ENCODE measurements at regions not wholly inside any gene's neighbourhood (a gene's known extent, or its start where the extent isn't known, plus 50 kb on each side); places are given as distances from the start of the nearest gene placed in this dataset.
"Not testable (repeated sequence)": the region's sequence is repeated elsewhere in the genome, so short reads cannot be mapped to it uniquely, and the experiment has no call there.

DNA sequence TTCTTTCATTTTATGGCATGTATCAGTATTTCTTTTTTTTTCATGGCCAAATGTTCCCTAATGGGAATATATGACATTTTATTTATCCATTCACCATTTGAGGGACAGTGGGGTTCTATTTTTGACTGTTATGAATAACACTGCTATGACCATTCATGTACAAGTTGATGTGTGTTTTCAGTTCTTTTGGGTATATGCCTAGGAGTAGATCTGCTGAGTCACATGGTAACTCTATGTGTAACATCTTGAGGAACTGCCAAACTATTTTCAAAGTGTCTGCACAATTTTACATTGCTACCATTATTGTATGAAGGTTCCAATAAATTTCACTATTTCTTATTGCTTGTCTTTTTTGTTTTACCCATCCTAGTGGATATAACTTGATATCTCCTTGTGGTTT is 223.0 kb downstream of the TANC2 start:
- DNase-seq: no peak

DNA sequence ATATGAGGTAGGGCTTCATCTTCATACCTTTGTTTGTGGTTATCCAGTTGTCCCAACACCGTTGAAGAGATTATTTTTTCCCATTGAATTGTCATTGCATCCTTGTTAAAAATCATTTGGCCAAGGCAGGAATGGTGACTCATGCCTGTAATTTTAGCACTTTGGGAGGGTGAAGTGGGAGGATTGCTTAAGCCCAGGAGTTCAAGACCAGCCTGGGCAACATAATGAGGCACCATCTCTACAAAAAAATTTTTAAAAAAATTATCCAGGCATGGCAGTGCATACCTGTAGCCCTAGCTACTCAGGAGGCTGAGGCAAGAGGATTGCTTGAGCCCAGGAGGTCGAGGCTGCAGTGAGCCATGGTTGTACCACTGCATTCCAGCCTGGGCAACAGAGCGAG is 223.9 kb downstream of the TANC2 start:
- no peak for DNase-seq

DNA sequence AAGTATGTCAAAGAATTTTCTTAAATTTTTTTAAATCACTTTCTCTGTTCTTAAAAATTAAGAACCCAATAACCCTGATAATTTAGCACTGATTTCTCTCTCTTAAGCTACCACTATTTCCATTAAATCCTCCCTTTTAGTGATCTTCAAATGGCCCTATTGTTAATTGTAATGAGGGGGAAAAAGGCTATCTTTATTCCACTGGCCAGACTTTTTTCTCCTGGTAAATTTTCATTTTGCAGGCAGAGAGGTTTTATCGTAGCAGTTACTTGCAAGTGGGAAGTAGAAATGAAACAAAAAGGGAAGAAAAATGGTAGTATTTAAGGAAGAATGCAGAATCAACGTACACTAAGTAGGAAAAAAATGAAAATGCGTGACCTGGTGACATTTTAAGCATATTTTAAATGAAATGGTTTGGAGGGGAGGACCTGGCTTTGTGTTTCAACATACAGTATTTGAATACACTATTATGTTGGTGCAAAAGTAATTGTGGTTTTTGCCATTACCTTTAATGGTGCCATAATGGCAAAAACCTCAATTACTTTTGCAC is 224.9 kb downstream of the TANC2 start:
- no peak for DNase-seq

DNA sequence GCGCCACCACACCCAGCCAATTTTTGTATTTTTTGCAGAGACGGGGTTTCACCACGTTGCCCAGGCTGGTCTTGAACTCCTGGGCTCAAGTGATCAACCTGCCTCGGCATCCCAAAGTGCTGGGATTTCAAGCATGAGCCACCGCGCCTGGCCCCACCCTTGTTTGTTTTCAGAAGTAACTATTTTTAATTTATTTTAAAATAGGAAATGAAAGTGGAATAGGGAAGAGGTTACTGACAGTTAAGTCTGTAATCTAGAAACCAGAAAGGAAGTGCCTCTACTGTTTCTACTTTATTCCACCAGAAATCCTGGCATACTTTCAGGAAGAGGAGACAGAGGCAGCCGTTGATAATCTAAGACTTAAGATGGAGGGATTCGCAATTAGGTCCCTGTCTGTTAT is 225.6 kb downstream of the TANC2 start:
- no peak for DNase-seq

DNA sequence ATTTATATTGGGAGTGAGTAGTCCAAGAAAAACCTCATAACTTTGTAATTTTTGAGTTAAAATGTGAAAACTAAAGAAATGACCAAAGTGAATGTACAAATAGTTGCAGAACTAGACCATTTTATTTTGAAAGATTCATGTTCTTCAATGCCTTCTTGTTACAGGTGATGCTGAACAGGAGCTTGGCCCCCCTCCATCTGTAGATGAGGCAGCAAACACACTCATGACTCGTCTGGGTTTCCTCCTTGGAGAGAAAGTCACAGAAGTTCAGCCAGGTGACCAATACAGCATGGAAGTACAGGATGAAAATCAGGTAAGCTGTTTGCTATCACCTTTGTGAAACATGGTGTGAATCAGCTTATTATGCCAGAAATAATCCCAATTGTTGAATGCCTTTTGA is 227.8 kb downstream of the TANC2 start:
- DNase-seq: no peak

DNA sequence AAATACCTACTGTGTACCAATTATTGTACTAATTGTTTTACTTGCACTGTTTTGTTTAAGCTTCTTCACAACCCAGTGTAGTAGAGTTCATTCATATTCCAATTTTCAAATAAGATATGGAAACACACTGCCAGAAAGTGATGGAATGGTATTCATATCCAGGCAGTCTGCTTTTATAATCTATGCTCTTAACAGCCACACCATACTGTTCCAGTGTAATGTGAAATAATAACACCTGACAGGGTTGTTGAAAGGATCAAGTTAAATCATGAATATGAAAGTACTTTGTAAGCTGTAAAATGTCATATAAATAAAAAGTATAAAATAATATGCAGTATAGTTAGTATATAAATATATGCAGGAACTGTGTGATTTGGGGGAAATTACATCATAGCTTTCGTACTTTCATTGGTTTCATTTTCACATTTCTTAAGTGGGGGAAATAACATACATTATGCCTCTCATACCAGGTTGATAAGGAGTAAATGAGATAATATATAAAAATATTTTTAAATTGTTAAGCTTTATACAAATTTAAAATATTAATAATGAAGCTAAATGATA is 230.8 kb downstream of the TANC2 start:
- DNase-seq: no peak

DNA sequence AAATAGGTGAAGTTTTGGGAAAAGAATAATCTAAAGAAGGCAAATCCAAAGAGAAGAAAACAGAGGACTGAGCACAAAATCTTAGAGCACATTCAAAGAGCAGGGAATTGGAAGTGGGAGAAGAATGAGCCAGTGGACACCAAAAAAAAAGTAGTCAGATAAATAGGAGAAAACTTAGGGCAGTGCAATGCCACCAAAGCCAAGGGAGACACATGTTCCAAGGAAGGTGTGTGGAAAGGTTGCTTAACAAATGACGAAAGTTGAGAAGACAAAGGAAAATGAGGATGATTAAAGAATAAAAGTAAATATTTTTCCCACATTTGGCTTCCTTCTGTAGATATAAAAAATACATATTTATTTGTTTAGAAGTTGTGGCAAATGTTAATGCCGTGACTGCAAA is 237.6 kb downstream of the TANC2 start:
- DNase-seq: no peak

DNA sequence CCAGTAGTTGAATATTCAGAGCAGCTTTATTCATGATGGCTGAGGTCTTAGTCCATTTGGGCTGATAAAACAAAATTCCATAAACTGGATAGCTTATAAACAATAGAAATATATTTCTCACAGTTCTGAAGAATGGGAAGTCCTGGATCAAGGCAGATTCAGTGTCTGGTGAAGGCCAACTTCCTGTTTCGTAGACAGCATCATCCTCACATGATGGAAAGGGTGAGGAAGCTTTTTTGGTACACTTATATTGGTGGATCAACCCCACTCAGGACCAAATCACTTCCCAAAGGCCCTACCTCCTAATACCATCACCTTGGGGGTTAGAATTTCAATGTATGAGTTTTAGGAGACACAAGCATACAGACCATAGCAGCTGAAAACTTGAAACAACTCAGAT is 224.2 kb downstream of the CYB561 start:
- DNase-seq: no peak

DNA sequence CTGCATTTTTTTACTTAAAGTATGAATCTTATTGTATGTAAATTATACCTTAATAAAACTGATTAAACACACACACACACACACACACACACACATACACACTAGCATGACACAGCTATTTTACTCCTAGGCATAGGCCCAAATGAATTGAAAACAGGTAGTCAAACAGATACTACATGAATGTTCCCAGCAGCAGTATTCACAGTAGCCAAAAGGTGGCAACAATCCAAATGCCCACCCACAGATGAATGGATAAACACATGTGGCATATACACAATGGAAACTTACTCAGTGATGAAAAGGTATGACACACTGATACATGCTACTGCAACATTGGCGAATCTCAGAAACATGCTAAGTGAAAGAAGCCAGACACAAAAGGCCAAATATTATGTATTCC is 223.5 kb downstream of the CYB561 start:
- no peak for DNase-seq

DNA sequence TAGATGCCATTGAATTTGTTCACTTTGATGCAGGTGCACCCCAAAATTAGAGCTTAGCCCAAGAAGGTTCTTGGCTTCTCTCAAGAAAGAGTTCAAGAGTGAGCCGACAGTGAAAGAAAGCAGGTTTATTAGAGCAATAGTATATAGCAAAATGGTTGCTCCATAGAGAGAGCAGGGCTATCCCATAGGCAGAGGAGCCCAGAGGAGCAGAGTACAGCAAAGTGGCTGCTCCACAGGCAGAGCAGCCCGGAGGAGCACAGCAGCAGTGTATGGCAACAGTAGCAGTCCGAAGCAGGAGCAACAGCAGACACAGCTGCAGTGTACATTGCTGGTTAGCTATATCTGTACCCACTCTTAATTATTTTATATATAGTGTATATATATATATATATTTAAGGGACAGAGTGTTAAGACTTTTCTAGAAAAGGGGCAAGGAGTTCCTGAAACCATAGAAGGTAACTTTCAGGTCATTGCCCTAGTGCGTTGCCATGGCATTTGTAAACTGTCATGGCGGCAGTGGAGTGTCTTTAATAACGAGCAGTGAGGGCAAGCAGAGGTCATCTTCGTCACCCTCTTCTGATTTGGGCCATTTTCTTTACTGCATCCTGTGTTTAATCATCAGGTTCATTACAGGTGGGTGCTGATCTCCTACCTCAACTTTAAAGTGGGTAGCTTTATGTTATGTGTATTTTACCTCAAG is 222.7 kb downstream of the CYB561 start:
- no peak for DNase-seq

DNA sequence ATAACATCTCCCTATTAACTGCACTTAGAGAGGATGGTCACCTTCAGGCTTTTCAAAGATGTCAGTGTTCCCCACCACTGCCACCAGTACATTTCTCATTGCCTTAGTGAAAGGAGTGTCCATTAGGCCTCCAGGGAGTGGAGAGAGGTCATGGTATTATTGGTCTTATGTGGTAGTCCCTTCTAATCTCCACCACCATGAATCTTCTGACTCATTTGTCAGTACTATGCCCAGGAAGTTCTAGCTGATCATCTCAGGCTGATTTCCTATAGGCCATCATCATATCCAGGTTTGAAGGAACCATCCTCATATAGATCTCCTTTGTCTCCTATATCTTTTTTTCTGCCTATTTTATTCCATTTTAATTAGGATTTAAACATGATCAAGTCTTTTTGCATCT is 221.5 kb downstream of the CYB561 start:
- no peak for DNase-seq

DNA sequence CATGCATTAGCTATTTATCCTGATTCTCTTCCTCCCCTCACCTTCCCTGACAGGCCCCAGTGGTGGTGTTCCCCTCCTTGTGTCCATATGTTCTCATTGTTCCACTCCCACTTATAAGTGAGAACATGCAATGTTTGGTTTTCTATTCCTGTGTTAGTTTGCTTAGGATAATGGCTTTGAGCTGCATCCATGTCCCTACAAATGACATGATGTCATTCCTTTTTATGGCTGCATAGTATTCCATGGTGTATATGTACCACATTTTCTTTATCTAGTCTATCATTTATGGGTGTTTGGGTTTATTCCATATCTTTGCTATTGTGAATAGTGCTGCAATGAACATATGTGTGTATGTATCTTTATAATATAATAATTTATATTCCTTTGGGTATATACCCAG is 219.4 kb downstream of the CYB561 start:
- DNase-seq: not testable (repeated sequence)

DNA sequence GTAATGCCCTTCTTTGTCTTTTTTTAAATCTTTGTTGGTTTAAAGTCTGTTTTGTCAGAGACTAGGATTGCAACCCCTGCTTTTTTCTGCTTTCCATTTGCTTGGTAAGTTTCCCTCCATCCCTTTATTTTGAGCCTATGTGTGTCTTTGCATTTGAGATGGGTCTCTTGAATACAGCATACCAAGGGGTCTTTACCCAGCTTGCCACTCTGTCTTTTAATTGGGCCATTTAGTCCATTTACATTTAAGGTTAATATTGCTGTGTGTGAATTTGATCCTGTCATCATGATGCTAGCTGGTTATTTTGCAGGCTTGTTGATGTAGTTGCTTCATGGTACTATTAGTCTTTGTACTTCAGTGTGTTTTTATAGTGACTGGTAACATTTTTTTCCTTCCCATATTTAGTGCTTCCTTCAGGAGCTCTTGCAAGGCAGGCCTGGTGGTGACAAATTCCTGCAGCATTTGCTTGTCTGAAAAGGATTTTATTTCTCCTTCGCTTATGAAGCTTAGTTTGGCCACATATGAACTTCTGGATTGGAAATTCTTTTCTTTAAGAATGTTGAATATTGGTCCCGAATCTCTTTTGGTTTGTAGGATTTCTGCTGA is 215.0 kb downstream of the CYB561 start:
- not testable (repeated sequence) for DNase-seq

DNA sequence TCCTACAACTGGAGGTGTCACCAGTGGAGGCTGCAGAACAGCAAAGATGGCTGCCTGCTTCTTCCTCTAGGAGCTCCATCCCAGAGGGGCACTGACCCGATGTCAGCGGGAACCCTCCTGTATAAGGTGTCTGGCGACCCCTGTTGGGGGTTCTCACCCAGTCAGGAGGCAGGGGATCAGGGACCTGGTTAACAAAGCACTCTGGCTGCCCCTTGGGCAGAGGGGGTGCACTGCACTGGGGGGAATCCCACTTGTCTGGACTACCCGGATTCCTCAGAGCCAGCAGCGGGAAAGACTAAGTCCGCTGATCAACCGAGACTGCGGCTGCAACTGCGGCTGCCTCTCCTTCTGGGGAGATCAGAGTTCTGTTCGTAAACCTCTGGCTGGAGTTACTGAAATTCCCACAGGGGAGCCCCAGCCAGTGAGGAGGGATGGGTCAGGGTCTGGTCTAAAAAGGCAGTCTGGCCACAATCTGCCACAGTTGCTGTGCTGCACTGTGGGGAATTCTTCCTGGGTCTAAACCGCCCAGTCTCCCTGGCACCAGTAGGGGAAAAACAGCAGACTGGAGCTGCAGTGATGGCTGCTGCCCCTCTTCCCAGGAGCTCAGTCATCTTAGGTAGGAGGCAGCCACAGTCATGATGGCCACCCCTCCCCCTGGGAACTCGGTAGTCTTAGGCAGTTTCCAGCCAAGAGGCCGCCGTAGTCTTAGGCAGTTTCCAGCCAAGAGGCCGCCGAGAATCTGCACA is 213.4 kb downstream of the CYB561 start:
- DNase-seq: no peak

DNA sequence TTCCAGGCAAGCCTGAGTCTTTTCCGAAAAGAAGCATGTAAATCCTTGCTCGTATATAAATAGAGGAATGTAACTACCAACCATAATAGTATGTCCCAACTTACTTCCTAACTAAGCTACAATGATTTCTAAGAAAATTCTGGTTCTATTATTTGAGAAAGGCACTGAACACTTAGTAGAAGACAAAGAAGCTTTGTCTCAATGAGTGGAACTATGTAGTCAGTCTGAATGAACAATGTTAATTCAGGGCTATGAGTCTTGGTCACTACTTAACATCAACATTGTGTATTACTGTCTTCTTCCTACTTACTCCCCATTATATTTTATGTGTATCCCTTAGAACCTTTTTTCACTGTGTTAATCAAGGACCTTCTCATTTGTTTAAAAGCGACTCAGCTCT is 206.0 kb downstream of the CYB561 start:
- no peak for DNase-seq

DNA sequence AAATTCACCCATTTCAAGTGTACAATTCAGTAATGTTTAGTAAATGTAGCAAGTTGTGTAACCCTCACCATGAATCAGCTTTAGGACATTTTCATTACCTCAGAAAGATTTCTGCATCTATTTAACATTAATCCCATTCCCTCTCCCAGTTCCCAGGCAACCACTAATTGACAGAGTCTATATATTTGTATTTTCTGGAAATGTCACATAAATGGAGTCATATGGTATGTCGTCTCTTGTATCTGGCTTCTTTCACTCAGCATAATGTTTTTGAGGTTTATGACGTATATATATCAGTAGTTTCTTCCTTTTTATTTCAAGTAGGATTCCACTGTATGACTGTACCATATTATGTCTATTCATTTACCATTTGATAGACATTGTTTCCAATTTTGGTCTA is 199.8 kb downstream of the CYB561 start:
- DNase-seq: no peak

DNA sequence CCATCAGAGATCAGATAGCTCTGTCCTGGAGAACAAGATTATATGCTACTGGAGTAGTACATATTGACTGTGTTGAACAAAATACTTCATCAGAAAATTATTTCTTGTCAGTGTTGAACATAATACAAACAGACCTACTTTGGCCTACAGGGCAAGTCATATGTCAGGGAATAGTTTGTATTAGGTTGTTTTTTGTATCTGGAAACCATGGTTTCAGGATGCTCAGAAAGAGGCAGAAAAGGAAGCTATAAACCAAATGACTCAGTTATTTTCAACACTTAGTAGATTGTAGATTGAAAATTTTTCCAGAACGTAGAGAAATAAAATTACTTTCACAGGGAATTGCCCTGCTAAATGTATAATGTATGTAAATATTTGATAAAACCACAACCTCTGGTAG is 198.4 kb downstream of the CYB561 start:
- DNase-seq: no peak

DNA sequence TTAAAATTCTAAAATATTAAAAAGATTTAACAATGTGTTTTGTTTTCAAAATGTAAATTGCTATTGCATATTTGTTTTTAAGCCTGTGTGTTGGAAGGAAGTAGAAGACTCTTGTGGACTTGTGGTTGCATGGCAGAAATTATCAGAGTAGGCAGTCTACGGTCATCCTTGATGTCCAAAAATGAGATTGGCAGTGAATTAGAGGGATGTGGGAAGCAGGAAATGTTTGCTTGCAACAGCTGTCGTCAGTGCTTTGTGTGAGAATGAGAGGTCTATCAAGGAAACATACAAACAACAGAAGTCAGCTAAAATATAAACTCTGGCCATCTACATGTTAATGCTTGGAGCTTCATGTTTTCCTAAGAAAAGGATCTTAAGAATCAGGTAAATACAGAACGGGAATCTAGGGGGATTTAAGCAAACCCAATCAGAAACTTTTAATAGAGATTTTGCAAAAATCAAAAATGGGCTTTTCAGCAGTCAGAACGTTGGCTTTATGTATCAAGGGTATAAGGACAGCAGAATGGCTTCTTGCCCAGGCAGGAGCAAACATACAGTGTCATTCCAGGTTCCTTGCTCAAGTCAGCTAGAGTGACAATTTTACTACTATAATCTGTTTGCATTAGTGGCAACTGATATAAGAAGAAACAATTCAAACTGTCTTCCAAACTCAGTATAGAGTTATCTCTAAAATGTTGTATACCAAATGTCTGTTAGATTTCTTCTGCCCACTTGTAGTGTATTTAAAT is 196.7 kb downstream of the CYB561 start:
- DNase-seq: no peak

DNA sequence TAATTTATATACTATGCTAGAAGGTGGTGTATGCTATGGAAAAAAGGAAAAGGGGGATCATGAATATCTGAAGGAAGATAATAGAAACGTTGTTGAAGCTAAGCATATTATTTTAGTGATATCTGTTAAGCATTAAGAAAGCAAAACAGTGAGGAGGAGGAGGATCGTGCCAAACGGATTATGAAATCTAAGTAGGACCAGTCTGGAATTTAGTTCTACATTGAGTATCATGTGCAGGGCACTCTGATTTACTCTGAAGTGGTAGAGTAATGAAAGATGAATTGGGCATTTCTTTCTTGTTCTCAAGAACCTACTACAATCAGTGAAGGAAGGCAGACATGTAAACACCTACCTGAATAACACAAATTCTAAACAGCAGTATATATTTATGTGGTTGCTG is 195.3 kb downstream of the CYB561 start:
- no peak for DNase-seq

DNA sequence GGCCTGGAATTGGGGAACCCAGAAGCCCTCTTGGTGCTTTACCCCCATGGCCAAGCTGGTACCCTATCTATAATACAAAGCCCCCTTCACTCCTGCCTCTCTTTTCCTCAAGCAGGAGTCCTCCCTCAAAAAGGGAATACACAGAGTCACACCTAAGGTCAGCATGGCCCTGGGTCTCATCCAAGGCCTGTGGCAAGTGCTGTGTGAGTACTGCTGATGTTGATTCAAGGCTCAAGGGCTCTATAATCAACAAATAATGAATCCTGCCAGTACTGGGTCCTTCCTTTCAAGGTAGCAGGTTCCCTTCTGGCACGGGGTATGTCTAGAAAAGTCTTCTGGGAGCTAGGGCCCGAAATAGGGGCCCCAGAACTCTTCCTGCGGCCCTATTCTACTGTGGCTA is 187.3 kb downstream of the CYB561 start:
- no peak for DNase-seq

DNA sequence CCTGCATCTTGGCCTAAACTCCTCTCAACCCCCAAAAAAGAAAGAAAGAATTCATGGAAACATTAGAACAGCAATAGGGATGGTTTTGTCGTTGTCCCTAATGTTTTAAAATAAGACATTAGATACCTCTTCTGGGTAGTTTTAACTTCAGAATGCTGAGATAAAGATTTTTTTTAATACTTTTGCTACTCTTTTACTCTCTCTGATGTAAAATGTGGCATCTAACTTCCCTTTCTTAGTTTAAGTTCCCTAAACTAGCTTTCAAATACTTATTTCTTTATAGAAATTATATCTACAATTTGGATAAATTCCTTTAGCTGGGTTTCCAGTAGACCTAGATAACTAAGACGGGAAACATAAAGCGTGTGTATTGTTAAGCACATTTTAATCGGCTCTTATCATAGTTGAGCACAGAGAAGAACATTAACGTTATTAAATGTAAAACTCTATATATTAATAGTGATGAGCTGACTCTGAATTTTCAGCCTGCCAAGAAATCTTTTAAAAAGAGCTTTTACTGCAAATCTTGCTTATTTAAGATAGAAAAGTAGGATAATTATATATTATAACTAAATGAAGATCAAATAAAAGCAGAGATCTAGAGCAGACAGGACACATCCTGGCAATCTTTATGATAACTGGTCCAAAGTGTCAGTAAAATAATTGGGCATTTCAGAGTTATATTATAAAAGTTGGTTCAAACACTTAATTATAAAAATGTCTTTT is 183.2 kb downstream of the CYB561 start:
- no peak for DNase-seq

DNA sequence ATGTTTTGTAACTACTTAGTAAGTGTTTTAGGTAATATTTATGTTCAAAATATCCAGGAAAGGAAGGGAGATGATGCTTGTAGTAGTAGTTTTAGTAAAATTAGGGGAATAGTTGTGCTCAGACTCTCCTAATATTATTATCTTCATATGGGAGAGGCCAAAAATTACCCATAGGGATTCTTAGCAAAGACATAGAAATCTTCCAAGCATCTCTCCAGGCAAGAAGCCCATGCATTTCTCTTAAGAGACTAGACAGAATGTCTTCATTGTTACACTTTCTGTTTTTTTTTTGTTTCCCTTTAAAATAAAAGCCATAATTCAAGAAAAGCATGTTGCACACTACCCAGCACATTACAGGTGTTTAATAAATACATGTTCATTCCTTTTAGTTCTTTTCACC is 180.6 kb downstream of the CYB561 start:
- no peak for DNase-seq
